ENCODE measurements at regions not wholly inside any gene's neighbourhood (a gene's known extent, or its start where the extent isn't known, plus 50 kb on each side); places are given as distances from the start of the nearest gene placed in this dataset.
"Not testable (repeated sequence)": the region's sequence is repeated elsewhere in the genome, so short reads cannot be mapped to it uniquely, and the experiment has no call there.

DNA sequence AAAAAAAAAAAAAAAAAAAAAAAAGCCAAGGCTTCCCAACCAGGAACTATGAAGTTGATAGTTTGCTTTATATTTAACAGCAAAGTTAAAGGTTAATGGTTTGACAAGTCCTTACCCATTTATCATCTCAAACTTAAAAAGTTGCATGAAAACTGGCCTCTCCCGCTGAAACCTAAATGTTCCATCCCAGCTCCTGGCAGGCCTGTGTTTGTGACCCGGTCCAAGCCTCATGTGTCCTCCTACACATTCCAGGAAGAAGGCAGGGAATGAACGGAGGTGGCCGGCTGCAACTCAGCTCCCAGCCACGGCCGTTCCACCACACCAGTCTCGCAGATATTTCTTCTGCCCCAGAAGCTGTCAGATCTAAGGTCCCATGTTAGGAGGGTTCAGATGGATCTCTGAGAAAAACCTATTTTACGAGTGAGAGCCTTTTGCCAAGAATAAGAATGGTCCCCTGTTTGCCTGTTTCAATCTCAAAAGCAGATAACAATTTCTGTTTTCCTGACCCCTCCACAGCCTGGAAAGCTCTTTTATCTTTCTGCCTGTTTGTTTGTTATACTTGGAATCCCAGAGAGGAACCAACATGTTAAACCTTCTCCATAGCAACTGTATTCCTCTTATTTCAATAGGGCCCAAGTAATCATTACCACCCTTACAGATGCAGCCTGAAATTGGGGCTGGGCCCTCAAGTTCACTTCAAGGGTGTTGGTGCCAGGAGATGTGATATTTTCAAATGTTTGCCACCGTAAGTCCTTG, 56.5 kb downstream of the KCTD12 start:
- DNase-seq, result no peak

DNA sequence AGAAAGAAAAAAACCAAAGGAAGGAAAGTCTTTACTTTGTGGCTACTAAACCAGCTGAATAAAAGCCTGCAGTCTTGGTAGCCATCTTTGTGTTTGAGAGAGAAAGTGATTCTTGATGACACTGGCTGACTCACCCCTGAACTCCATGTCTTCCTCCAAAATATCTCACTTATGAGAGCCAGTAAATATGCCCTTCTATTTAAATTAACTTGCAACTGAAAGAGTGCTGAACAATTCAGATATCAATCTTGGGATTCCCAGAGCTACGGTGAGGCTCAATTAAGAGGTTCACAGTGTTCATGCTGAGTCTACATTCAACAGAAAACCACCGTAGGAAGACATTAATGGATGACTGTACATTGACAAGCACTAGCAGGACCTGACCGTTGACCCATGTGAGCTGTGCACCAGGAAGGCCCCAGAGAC, 57.9 kb downstream of the KCTD12 start:
- DNase-seq, result no peak

DNA sequence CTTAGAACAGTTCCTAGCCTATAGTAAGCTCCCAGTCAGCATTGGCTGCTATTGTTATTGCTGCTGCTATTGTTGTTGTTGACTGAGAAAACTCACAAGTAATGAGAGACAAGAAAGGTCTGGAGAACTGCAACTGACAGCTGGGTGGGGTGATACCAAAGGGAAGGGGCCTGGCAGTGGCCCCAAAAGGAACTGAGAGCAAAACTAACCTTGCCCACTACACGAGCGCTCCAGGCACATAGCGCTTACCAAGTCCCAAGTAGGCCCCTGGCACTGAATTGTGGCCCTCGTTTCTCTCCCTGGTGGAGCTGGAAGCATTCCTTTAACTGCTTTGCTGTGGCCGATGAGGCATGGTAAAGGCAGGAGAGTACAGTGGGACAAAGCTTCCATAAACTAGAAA, 59.7 kb downstream of the KCTD12 start:
- no peak for DNase-seq

DNA sequence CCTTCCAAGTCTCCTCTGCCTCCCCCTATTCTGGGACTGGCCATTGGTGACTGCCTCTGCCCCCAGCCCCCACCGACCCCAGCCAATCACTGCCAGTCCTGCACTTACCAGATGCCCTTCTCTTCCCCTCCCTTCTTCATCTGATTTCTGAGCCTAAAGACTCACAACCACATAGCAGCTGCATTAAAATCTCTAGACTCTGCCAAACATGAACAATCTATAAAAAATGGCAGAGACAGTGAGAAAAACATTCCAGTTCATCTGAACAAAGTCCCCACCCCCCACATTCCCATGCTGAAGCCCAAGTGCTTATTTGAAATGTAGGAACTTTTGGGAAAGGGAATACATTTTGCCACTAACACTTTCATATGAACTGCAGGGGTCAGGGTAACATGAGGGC, 60.8 kb downstream of the KCTD12 start:
- no peak for DNase-seq

DNA sequence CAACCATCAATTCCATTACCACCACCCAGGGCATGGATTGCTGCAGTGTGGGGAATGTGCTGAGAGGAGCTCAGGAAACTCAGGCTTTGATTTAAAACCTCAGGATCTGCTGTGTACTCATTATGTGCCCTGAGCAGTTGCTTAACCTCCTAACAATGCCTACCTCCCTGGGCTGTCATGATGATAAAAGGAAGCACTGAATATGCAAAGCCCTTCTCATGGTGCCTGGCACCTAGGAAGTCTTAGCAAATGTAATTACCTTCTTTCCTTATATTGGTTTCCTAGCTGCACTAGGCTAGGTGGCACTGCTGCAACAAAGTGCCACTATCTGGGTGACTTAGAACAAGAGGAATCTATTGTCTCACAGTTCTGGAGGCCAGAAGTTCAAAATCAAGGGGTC, 62.2 kb downstream of the KCTD12 start:
- DNase-seq, result no peak

DNA sequence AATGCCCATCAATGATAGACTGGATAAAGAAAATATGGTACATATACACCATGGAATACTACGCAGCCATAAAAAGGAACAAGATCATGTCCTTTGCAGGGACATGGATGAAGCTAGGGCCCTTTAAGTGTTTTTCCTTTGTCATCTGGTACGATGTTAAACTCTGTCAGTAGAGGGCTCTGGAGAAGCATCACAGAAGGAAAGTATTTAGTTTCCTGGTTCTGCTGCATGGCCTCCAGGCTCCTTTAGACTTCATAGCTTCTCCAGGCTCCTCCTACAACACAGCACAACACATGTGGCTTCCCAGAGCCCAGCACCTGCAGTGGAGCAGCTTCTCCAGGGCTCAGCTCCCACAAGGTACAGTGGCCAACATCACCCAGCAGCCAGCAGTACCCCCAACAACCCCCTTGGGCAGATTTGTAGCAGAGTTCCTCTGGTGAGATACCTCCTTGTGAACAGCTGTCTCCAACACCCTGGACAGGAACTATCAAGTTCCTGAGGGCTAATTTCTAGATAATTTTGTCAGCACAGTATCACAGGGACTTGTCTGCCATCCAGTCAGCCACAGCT, 63.4 kb downstream of the KCTD12 start:
- DNase-seq, result no peak

DNA sequence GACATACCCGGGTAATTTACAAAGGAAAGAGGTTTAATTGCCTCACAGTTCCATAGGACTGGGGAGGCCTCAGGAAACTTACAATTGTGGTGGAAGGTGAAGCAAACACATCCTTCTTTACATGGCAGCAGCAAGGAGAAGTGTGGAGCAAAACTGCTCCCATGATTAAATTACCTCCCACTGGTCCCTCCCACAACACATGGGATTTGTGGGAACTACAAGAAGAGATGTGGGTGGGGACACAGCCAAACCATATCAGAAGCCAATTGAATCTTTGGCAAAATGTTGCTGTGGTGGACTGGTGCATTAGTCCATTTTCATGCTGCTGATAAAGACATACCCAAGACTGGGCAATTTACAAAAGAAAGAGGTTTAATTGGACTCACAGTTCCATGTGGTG, 65.0 kb downstream of the KCTD12 start:
- DNase-seq, result not testable (repeated sequence)

DNA sequence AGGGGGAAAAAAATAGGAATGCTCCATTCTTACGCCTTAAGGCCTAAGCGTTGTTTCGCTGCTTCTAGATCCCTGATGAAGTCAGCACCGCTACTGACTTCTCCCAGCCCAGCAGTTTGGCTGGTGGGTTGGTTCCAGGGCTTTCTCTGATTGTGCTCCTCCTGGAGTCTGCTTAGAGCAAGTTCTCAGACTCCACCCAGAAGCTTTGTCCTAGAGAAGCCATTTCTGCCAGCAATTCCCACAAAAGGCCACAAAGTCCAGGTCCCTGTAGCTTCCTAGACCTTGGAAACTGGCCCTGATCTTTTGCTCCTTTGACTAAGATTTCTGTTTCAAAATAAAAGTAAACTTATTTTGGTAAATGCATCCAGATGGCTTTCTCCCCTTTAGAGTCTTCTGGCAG, 65.4 kb downstream of the KCTD12 start:
- no peak for DNase-seq

DNA sequence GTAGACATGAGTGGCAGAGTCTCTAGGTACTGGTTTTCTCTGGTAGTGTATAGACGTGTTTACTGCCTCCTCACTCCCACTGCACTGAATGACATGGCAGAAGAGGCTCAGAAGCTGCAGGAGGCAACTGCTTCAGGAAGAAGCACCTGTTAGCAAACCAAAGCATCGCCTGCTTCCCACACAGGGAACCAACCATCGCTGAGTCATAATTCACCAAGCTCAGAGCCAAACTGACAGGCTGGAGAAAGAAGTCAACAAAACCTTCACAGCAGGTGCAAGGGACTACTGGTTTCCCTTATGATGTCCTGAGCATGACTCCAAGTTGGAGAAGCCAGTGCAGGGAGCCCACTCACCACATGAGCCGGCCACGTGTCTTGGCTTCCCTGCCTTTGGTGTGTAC, 69.8 kb downstream of the KCTD12 start:
- no peak for DNase-seq

DNA sequence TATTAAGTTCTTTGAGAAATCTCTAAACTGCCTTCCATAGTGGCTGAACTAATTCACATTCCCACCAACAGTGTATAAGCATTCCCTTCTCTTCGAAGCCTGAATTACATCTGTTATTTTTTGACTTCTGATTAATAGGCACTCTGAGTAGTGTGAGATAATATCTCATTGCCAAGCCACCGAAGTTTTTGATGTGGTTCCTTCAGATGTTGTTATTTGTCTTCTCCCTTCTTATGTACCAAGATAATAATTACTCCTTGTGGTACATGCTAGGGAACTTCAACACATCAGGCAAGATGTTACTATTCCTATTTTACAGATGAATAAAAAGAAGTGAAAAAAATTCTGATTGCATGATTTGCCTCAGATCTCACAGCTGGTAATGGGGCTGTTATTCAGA, 70.9 kb downstream of the KCTD12 start:
- no peak for DNase-seq

DNA sequence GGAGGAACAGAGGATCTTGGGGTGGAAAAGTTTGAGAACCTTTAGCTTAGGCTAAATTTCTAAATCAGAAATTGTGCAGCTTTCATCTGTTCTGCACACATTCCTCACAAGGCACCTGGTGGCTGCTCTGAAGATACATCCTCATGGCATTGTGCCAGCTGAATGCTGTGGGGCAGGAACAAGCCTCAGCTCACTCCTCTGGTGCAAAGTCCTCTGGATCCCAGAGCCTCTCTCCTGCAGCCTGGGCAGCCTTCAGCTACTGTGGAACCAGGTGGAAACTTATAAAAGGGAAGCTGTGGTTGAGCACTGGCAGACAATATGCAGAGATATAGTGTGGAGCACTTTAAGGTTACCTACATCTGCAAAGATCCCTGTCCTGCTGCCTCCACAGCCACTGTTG, 72.3 kb downstream of the KCTD12 start:
- no peak for DNase-seq

DNA sequence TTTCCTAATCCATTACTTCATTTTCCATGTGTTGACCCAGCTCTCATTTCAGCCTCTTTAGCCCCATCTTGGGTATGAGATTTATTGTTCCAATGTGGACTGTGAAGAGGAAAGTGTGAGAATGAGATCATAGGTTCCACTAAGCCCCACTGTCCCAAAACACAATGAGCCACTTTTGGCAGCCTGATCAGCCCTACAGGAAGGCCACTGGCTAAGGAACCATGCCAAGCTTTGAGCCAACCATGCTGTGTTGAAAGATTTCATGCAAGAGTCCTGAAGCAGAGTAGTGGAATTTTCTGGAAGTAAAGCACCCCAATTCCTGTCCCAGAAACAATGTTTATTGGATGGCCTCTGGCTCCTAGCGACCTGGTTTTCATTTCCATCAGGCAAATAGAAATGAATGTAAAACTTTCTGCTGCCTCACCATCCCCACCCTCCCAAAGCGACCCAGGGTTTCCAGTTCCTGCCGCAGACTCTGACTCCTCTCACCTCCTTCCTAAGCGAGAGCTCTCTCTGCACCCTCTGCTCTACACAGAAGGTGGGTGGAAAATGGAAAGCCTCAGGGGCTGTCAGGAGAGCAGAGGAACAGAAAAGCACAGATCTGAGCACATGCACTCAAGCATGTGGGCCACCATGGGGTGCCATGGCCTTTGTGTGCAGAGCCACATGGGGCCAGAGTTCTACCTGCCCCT, 73.1 kb downstream of the KCTD12 start:
- DNase-seq, result no peak

DNA sequence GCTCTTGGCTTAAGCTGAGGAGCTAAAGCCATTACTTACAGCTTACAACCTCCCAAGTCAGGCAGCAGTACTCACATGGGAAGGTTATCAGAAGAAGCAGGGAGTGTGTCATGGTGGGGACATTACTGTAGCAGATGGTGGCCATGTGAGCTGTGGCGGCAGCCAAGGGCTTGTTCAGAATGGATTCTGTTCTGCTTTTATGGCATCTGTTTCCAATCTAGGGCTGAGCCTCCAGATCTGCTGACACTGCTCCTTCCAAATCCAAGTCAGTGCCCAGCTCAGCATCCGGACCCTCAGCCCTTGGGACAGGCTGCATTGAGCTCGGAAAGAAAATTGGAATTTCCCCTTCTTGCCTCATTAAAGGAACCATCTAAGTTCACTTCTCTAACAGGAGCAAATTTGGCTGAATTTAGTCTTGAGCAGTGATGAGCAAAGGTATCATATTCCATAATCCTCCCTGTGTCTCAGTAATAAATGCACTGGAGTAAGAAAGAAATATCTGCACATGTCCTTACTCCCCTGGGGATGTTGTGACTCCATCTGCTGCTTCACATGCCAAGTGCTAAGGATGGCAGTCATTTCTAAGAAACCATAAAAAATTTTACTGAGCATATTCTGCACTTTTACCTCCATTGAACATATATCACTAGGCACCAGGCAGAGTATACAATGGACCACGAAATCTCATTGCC, 73.9 kb downstream of the KCTD12 start:
- DNase-seq, result no peak

DNA sequence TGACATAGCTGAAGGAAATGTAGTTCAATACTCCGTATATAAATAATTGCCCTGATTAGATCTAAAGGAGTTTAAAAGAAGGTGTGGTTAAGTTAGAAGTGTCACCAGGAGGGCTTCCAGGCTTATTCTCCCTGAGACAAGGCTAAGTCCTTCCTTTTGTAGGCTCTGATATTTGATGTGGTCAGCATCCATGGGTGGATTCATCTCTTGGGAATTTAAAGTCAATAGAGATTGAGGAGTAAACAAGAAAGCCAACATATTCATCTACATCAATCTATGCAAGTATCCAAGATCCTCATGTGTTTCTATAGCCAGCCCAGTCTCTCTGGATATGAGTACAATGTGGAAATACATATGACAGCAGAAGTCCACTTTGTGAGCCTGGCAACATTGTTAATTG, 76.8 kb downstream of the KCTD12 start:
- DNase-seq, result no peak

DNA sequence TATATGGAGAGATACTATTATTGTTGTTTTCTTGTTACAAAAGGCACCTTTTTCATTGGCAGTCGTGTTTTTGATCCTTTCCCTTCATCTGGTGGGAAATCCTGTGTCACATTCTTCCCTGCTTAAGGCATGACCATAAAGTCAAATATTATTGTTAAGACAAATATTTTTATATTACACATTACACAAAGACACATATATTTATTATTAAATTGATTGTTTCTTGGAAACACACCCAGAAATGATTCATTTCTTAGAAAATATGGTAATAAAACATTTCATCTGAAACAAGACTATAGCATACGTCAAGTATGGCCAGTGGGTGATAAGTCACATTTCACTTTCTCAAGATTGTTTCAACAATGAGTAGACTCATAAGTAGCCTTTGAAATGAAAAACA, 77.3 kb downstream of the KCTD12 start:
- DNase-seq, result no peak

DNA sequence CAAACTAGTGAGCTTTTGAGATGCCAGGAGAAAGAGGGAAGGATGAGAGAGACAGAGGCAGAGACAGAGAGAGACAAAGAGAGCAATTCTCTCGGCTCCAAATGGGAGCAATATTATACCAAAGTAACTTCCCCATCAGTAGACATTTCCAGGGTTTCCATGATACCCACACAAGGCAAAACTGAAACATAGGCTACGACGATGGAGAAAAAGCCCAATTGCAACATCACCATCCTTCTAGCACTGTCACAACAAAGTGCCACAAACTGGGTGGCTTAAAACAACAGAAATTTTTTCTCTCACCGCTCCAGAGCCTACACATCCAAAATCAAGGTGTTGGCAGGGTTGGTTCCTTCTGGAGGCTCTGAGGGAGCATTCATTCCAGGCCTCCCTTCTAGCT, 81.4 kb downstream of the KCTD12 start:
- DNase-seq, result no peak

DNA sequence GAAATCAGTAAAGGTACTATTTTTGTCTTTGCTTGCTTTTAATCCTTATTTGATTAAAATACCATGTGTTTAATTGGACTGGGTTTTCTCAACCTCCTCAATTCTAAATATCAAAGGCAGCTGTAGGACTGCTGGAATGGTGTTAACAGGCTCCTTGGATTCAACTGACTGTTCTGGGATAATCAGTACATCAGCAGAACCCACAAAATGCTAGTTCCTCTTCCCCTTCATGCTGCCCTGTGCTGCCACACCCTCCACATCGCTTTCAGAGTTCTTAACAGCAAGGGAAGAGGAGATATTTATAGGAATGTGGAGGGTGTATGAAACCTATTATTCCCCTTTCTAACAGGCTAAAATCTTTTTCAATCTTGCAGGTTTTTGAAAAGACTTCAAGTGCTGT, 82.4 kb downstream of the KCTD12 start:
- DNase-seq, result no peak

DNA sequence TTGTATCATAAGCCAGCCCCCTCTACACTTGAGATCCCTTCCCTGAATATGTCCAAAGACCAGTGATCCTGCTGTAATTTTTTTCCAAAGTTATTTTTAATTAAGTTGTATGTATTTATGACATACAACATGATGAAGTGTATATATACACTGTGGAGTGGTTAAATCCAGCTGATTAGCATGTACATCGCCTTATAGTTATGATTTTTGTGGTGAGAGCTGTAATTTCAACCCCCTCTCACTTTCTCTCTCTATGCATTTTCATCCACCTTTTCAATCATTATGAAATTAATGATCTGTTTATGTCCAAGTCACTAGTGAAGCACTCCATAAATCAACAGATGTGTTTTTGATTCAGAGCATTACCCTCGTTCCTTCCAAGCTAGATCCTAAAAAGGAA, 85.3 kb downstream of the KCTD12 start:
- no peak for DNase-seq

DNA sequence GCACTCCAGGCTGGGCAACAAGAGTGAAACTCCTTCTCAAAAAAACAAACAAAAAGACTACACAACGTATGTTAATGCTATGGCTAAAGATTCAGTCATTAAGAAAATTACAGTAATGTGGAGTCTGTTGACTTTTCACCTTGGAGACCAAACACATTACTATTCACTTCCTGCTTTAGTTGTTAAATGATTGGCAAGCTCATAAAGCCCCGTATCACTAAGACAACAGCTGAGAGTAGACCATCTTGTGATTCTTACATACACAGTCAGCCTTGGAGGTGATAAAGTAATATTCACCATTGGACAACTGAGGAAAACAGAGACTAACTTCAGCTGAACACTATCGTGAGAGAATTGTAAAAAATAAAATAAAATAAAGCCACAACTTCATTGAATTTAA, 86.5 kb downstream of the KCTD12 start:
- no peak for DNase-seq

DNA sequence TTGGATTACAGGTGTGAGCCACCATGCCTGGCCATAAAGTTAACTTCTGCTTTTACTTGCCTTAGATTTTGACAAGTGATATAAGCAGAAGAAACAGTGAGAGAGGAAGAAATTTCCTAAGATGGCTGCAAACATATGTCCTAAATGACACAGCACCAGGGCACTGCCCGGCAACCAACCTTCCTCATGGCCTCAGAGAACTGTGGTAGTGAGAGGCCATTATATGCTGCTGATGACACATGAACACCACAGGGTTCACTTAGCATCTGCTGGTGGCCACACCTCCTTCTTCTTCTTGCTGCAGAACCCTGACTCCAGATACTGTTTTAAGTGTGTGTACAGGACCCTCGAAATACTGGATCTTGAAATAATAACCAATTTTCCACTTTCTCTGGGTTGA, 88.2 kb downstream of the KCTD12 start:
- no peak for DNase-seq

DNA sequence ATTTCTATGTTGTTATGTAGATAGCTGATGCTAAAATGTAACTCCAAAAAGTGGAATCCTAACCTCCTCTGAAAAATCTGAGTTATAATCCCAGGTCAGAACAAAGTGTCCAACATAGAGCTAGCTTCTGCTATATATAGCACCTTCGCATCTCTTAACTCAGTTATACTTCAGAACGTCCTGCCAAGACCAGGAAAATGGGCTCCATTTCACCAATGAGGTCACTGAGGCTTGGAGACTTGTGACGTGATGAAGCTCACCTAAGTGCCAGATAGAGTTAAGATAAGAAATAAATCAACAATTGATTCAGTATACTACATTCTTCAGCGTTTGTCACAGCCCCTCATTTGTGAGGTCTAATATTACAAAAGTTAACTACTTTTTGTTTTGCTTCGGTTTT, 88.8 kb downstream of the KCTD12 start:
- DNase-seq, result no peak

DNA sequence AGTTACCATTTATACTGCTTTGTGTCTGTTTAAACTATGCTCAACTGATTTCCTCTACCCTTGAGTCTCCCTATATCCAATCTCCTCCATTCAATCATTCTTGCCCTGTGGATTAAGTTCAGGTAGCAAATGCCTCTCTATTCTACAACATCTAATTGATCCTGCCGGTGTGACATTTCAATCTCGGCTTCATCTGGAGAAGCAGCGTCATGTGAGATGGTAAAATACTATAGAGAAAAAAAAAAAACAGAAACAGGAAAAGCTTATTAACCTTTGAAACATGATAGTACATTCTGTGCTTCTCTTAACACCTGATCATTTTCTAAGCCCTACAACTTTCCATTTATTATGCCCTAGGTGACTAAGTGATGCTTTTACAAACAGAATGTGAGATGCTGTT, 89.4 kb downstream of the KCTD12 start:
- DNase-seq, result no peak

DNA sequence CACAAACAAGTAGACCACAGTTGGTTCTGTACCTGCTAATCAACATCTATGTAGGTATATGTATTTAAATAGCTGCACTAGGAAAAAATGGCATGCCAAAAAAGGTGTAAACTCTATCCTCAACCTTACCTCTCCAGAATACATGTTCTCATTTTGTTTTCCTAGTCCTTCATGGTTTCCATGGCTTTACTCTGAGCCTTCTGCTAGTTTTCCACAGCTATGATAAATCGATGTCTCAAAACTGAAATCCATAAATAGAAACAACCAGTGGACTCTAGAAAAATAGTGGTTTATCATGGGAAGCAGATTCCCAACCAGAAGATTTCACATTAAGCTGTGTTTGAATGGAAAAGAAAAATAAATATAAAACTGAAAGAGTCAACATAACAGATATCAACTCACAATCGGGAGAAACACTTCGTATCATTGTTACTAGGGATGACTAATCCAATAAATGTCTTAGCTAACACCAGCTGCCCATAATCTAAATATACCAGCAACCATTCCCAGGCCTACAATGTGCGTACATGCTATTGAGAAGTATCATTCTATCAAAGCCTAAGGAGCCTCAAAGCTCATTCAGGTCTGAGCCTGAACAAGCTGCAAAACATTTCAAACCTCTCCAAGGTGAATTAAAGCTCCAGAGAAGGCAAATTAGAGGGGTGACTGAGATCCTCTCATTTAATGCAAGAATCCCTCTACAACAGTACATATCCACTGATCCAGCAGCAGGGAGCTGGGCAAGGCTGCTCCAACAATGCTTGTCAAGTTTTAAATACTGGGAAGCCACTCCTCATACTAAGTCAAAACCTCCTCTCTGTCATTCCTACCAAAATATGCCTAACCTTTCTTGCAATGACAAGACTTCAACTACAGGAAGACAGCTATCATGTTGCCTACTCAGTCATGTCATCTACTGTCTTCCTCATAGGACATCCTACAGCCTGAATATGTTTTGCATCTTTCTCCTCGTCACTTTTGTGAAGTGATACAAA, 90.2 kb downstream of the KCTD12 start:
- no peak for DNase-seq
